ENCODE measurements at regions not wholly inside any gene's neighbourhood (a gene's known extent, or its start where the extent isn't known, plus 50 kb on each side); places are given as distances from the start of the nearest gene placed in this dataset.

GRCh38 chr1:58064166-58064565 lies 482.4 kb downstream of the OMA1 start:
- Histone ChIP-seq H3K36me3 (no peaks in the 10 kb centered on the region), H3K4me3 (ENCODE audit: low read depth, low read length) (no peak overlapping the region), H3K4me1 (no peaks in the 10 kb centered on the region), H3K27me3 (no peaks in the 10 kb centered on the region), H3K9me3 (no peaks in the 10 kb centered on the region)
- DNase-seq = no peak
- no peak for TF ChIP-seq CTCF (IDR thresholded peaks at IDR 0.05; ENCODE audit: low read depth, low read length)

- no peak for DNase-seq
- Histone ChIP-seq H3K27me3 (no peaks in the 10 kb centered on the region), H3K36me3 (no peaks in the 10 kb centered on the region), H3K4me3 (ENCODE audit: low read depth, low read length) (no peak overlapping the region), H3K4me1 (no peaks in the 10 kb centered on the region), H3K9me3 (no peaks in the 10 kb centered on the region)
- no peak for TF ChIP-seq CTCF (IDR thresholded peaks at IDR 0.05; ENCODE audit: low read depth, low read length)
Measured at GRCh38 chr1:58063095-58063494, 483.4 kb downstream of the OMA1 start.

DNA sequence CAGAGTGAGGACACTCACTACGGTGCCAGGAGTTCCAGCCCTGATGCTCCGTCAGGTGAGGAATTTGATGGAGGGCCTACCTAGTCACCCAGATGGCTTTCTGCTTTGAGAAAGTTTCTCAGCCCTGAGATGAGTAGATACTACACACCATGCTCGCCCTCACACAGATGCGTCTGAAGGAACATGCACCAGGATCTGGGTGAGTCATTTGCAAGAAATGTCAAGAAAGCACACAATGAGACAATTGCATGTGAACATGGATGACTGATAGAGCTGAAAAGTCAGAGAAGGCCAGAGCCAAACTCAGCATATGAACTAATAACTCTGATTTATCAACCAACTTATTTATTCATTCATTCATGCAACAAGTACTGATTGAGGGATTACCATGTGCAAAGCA lies 483.9 kb downstream of the OMA1 start:
- Histone ChIP-seq H3K4me3 (ENCODE audit: low read depth, low read length) (no peak overlapping the region), H3K27me3 (no peaks in the 10 kb centered on the region), H3K4me1 (no peaks in the 10 kb centered on the region), H3K9me3 (no peaks in the 10 kb centered on the region), H3K36me3 (no peaks in the 10 kb centered on the region)
- DNase-seq = no peak
- TF ChIP-seq CTCF (IDR thresholded peaks at IDR 0.05; ENCODE audit: low read depth, low read length) = no peak

DNA sequence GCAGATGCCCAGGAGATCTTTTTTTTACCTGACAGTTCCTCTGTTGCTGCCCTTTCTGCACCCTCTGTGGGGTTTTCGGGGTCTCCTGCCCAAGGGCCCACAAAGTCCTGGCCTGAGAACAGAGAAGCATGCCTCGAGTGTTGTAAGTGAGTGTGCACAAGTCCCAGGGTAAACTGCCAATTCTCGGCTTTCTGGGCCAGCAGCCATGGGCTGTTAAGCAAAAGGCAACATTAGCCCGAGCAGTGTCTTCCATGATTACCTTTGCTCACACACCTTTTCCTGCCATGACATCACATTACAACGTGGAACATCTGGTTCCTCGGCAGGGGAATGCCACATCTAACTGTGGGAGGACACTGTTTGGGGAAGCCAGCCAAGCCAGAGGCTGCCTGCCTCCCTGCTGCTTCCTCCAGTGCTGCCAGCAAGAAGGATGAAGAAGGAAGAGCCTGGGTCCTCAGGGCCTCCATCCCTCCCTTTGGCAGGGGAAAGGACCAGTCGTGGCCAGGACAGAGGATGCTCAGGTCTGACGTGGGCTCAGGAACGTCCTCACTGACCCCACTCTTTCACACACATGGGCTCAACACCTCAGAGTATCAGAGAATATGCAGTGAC lies 485.9 kb downstream of the OMA1 start:
- DNase-seq = no peak
- Histone ChIP-seq H3K9me3 (no peaks in the 10 kb centered on the region), H3K36me3 (no peaks in the 10 kb centered on the region), H3K4me1 (no peaks in the 10 kb centered on the region), H3K4me3 (ENCODE audit: low read depth, low read length) (no peak overlapping the region), H3K27me3 (no peaks in the 10 kb centered on the region)
- no peak for TF ChIP-seq CTCF (IDR thresholded peaks at IDR 0.05; ENCODE audit: low read depth, low read length)

DNA sequence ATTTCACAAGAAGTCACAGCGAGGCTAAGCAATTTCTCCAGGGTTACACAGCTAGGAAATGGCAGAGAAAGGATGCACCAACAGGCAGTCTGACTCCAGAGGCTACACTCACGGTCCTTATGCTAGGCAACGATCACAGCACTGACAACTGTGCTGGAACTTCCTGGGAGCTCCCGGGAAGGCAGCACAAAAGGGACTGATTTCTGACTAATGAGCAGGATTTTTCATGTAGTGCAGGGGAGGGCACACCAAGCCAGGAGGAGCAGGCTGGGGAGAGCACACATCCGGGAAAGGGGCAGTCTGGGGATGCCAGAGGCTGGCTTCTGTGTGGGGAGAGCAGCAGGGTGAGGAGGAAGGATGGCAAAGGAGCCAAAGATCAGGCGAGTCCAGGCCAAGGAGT lies 486.7 kb downstream of the OMA1 start:
- Histone ChIP-seq H3K4me1 (no peaks in the 10 kb centered on the region), H3K4me3 (ENCODE audit: low read depth, low read length) (no peak overlapping the region), H3K36me3 (no peaks in the 10 kb centered on the region), H3K9me3 (no peaks in the 10 kb centered on the region), H3K27me3 (no peaks in the 10 kb centered on the region)
- TF ChIP-seq CTCF (IDR thresholded peaks at IDR 0.05; ENCODE audit: low read depth, low read length) = no peak
- no peak for DNase-seq

DNA sequence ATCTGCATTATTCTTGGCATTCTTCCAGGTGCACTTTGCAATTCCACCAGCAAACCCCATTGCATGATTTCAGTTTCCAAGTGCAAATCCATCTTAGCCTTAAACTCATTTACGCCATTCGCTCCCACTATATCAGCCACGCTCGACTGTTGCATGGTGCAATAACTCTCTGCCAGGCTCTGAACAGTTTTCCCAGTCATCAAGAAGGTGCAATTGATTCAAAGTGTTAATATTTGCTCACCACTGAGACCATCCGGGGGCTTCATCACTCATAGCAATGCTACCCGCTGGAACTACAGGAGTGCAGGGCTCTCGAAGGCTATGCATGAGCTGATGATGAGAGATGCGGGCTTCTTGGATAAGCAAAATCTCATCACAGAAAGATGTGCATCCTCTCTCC lies 488.2 kb downstream of the OMA1 start:
- Histone ChIP-seq H3K9me3 (no peaks in the 10 kb centered on the region), H3K27me3 (no peaks in the 10 kb centered on the region), H3K4me1 (no peaks in the 10 kb centered on the region), H3K4me3 (ENCODE audit: low read depth, low read length) (no peak overlapping the region), H3K36me3 (no peaks in the 10 kb centered on the region)
- no peak for TF ChIP-seq CTCF (IDR thresholded peaks at IDR 0.05; ENCODE audit: low read depth, low read length)
- no peak for DNase-seq
